ENCODE measurements at regions not wholly inside any gene's neighbourhood (a gene's known extent, or its start where the extent isn't known, plus 50 kb on each side); places are given as distances from the start of the nearest gene placed in this dataset.
"Not testable (repeated sequence)": the region's sequence is repeated elsewhere in the genome, so short reads cannot be mapped to it uniquely, and the experiment has no call there.

DNA sequence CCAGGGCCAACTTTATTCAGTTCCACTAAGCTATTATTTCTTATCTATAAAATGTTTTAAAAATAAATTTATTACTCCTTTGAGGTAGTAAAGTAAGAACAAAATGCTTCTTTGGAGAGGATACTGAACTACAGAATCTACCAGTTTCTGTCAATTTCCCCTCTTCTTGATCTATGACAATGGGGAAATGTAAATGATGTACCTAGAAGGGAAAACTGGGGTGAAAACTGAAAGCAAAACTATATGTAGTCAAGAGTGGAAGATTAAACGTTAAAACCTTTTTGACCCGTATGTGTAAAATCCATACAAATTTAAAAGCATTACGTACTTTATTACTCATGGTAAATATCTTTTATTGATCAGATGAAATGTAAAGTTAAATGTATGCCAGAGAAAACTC is 1287.8 kb upstream of the TMEFF2 start:
- no peak for DNase-seq

DNA sequence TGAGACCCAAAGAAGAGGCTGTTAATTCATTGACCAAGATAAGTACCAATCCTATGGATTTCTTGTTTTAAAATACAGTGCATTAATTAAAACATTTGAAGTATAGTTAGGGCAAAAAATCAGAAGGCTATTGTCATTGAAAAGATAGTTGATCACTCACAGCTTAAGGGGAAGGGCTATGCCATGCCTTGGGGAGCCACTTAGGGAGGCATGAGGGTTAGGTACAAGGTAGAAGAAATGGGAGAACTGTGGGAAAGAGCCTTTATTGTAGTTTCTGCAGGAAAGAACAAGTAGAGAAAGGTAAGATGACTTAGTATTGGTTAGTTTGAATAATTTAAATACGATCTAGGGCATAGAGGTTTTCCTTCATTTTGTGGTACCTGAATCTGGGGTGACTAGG is 1285.5 kb upstream of the TMEFF2 start:
- DNase-seq, result no peak

DNA sequence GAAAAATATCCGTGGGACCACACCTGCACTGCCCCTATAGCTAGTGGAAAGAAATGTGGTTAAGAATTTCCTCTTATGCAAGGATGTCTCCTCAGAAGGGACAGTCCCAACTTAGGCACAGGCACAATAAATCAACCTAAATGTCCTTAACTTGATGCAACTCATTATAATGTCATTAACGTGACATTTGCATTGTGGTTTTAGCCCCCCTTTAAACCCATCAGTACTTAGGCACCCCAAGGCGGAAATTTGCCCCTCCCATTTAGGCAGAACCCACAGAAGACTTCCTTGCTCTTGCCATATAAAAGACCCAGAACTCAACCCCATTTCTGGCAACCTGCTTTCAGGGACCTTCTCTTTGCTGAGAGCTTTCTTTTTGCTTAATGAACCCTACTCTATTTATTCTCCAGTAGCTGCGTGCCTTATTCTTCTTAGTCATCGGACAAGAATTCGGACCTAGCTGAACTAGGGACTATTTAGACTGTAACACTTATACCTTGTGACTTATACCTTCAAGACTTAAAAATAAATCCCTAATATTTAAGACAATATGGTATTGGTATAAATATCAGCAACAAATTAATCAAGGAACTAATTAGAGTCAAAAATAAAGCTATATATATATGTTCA is 1281.6 kb upstream of the TMEFF2 start:
- no peak for DNase-seq

DNA sequence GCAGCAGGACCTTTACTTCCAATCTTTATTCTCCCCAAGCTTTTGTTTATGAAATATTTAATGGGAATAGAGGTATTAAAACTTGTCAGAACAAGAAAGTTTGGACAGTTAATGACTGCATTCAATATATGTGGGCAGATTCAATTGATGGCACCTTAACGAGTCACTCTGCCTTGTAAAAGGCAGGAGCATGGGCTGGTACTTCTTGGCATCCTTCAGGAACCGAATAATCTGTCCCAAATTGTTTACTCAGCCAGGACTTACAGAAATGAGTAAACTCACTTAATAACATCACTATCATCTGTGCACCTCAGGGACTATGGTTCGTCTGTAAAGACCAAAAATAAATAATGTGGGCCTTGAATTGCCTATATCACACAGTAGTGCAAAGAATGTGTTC is 1280.3 kb upstream of the TMEFF2 start:
- no peak for DNase-seq

DNA sequence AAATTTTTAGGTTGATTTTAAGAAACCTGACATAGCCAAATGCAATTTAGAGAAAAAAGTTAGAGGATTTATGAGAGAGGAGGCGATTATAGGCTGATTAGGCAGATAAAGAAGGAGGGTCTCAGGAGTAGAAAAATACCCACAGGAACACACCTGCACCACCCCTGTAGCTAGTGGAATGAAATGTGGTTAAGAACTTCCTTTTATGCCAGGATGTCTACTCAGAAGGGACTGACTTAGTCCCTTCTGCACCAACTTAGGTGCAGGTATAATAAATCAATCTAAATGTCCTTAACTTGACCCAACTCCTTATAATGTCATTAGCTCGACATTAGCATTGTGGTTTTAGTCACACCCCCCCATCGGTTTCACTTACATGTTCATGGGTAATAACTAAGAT is 1274.5 kb upstream of the TMEFF2 start:
- no peak for DNase-seq

DNA sequence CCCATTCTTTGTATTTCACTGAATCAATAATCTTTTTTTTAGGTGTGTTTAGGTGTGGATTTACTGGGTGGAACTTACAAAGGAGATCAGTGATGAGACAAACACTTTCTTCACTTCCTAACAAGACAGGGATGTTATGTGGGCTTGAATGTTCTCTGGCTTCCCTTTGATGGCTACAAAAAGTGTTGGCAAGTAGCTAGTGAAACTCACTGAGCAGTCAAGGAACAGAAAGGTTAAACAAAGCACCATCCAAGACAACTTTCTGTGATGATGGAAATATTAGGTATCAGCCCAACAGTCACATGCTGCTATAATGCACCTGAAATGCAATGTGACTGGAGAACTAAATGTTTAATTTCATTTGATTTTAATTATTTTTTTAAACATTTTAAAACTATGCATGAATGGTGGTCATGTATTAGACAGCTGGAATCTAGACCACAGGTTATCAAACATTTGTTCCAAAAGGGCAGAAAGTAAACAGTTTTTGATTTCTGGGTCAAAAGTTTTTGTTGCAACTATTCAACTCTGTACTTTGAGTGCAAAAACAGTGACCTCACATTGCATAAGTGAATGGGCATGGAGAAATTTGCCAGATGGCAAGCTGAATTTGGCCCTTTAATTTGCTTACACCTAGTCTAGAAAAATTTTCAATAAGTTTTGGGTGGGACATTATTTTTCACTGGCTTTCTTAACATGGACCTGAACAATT is 1272.7 kb upstream of the TMEFF2 start:
- DNase-seq, result no peak

DNA sequence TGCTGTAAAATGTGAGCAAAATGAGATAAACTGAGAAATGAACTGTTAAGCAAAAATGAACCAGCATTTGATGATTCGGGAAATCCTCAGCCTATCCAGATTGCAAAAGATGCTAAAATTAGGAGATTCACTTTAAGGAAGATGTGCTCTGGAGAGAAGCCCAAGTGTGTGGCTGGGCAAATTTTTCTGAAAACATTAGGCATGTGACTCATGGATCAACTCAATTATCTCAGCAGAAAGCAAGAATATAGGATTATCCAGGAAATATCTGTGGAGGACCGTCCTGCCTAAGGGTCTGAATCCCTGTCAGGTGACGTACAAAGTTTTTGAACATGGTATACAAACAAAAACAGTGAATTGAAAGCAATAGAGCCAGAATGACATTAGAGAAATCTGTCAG is 1268.3 kb upstream of the TMEFF2 start:
- DNase-seq, result no peak

DNA sequence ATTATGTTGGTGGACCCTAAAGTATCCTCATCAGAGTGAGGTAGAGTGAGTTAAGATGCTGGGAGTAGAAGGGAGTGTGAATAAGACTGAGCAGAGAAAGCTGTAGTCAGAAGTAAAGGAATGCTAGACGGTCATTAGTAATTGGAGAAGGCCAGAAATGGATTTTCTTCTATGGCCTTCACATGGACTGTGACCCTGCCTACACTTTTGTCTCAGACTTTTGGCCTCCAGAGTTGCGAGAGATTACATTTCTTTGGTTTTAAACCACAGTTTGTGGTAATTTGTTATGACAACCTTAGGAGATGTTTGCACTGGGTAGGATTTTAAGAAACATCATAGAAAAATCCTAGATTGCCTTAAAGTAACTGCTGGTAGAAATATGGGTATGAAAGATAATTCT is 1267.7 kb upstream of the TMEFF2 start:
- DNase-seq, result no peak

DNA sequence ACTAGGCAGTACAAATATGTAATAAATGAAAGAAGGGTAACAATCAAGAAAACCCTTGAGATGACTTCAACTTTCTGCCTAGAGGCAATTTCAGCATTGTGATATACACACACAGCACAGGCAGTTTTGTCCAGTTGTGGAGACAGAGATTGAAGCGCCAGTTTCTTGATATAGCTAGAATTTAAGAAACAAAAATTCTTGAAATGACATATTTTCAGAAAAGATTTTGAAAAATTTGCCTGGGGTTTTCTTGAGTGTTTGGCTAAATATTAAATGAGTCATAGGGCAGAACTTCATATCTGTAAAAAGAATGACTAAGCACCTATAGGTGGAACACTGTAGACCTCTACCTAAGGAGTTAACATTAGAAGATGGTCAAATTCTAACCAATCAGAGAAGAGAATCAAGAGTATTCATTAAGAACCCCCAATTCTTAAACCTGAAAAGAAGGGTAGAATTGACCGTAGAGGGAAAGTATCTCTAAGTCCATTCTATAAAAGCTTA is 1266.8 kb upstream of the TMEFF2 start:
- DNase-seq, result no peak

DNA sequence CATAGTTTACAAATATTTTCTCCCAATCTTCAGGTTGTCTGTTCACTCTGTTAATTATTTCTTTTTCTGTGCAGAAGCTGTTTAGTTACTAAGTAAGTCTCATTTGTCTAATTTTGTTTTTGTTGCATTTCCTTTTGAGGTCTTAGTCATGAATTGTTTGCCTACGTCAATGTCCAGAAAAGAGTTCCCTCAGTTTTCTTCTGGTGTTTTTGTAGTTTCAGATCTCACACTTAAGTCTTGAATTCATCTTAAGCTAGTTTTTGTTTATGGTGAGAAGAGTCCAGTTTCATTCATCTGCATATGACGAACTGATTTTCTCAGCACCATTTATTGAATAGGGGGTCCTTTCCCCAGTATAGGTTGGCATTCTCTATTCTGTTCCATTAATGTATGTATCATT is 1252.2 kb upstream of the TMEFF2 start:
- DNase-seq, result no peak

DNA sequence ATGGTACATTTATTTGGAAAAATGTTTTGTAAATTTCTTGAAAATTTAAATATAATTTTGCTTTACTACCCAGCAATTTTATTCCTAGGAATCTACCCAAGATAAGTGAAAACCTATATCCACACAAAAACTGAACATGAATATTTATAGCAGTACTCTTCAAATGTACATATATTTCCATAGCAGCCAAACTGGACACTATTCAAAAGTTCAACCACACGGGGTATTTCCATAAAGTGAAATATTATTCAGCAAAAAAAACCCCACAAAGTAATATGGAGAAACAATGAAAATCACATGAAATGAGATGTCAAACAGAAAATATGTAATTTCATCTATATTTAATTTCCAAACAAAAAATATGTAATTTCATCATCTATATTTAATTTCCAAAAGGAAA is 1247.6 kb upstream of the TMEFF2 start:
- DNase-seq, result no peak

DNA sequence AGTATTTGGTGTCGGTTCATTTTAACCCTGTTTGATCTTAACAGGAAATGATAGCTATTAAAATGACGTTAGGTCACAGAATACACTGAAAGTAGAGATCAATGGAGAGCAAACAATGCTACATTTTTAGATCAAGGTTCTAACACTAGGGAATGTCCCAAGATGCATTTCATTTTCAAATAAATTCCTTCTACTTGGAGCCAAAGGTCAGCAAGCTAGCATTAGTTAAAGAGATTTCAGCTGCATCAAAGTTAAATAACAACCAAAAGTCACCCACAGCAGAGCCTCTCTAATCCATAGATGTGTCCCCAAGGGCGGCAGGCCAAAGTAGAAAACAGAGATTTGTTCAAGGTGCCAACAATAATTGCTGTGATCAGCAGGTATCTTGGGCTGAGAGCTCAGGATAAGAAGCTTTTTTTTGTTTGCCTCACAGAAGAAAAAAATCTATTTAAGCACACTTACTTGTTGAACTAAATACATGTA is 1233.6 kb upstream of the TMEFF2 start:
- no peak for DNase-seq

DNA sequence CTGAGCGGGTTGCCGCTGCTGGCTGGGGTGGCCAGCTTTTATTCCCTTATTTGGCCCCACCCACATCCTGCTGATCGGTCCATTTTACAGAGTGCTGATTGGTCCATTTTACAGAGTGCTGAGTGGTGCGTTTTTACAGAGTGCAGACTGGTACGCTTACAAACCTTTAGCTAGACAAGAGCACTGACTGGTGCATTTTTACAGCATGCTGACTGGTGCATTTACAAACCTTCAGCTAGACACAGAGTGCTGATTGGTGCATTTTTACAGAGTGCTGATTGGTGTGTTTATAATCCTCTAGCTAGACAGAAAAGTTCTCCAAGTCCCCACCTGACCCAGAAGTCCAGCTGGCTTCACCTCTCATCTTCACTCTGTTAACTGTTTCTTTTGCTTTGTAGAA is 1217.6 kb upstream of the TMEFF2 start:
- DNase-seq, result not testable (repeated sequence)

DNA sequence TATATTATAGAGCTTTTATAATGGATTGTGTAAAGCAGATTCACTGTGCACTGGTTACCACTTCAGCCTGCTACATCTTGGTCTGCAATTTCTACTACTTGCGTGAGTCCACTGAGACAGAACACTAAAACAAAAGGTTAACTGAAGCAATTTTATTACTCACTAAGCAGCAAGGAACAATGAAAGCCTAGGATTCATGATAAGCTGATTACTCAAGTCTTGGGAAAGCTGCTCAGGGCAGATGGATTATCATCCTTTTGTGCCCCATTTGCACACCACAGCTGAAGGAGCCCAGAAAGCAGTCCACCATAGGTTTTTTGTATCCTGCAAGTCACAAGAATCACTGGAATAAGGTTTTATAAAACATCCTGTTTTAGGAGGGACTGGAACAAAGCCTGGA is 1215.2 kb upstream of the TMEFF2 start:
- no peak for DNase-seq

DNA sequence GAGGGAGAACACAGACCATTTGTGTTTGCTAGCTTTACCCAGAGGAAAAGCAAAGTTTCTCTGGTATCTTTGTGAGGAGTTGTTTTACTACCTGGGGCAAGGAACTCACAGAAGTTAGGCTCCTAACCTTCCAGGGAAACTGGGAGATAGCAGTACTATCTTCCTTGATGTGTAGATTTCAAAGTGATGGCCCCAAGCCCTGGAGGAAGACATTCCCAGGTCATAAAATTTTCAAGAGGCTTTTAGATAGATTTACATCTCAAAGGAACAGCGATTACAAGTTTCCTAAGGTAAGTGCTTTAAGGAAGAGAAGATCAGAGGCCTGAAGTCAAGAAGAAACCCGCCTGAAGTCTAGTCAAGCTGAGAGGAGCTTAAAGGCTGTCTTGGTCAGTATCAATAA is 1187.8 kb upstream of the TMEFF2 start:
- DNase-seq, result no peak

DNA sequence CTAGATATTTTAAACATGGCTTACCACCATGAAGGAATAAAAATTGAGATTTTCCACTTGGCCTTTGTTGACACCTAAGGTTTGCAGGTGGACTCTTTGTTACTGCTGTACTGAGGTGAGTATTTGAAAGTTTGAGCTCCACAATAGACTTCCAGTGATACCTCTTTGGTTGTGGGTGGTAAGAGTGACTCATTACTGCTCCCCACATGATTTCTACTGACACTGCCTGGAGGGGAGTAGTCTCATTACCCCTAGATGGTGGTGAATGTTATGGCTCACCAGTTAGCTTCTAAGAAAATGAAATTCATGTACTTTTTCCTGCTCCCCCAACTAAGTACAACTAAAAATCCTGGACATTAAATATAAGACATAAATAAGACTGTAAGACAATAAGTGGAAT is 1183.1 kb upstream of the TMEFF2 start:
- no peak for DNase-seq

DNA sequence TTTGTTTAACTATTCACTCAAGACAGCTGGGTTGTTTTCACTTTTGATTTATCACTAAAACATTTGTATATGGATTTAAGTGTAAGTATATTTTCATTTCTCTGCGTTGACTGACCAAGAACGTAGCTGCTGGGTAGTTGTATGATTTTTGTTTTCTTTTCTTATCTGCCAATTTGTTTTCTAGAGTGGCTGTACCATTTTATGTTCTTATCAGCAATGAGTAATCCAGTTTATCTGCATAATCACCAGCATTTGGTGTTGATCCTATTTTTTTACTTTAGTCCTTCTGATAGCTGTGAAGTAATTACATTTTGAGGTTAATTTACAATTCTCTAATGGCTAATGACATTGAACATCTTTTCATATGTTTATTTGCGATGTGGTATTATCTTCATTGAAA is 1178.4 kb upstream of the TMEFF2 start:
- no peak for DNase-seq

DNA sequence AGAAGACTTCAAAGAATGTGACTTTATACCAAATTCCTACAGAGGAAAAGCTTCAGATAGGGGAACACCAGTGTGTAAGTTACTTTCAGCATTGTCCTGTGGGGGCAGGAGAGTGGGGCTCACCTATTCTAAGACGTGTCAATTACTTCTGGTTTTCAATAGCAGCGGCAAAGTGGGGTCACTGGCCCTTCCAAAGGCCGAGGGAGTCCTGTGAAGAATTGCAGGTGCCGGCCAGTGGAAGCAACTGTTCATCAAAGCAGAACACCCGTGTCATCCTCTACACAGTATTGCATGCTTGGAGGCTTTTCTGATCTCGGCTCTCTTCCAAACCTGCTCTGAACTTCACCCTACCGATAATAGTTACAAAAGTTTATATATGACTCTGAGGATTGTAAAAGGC is 1176.5 kb upstream of the TMEFF2 start:
- no peak for DNase-seq

DNA sequence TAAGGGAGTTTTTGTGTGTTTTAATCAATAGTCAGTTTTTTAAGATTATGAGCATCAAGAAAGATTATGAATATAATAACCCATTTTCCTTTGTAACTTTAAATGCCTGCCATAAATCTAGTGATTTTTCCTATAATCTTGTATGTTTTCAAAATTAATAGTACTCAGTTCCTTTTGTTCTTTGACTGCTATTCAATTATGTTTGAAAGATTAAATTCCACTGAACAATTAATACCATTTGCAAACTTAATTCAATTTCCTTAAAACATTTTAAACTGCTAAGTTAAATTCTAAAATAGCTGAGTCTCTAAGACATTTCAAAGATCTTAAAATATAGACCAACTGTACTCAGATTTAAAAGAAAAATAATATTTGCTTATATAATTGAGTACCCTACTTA is 1173.9 kb upstream of the TMEFF2 start:
- DNase-seq, result no peak

DNA sequence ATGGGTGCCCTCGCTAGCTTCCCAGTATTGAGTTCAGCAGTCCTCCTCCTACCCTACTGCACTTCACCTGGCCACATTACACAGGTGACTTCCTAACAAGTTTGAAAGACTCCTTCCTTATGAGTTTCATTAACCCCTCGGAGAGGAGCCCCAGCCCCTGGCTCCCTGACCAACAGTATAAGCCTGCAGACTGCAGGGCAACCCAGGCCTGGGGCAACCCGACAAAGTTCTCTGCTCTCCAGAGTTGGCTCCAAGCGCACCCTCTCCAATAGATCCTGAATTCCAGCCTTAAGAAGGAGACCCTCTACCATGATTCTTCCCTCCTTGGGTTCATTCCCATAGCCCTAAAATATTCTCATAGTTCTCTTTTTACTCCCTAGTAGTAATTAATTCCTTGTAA is 1162.8 kb upstream of the TMEFF2 start:
- DNase-seq, result no peak

DNA sequence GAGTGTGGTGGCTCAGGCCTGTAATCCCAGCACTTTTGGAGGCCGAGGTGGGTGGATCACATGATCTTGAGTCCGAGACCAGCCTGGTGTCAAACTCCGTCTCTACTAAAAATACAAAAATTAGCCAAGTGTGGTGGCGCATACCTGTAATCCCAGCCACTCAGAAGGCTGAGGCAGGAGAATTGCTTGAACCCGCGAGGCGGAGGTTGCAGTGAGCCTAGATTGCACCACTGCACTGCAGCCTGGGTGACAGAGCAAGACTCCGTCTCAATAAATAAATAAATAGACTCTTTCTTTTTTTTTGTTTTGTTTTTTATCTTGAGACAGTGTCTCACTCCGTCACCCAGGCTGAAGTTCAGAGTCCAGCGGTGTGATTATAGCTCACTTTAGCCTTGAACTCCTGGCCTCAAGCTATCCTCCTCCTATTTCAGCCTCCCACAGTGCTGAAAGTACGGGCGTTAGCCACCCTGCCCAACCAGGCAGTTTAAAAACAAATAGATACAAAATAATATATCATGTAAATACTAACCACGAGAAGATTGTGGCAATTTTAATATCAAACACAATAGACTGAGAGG is 1158.0 kb upstream of the TMEFF2 start:
- not testable (repeated sequence) for DNase-seq

DNA sequence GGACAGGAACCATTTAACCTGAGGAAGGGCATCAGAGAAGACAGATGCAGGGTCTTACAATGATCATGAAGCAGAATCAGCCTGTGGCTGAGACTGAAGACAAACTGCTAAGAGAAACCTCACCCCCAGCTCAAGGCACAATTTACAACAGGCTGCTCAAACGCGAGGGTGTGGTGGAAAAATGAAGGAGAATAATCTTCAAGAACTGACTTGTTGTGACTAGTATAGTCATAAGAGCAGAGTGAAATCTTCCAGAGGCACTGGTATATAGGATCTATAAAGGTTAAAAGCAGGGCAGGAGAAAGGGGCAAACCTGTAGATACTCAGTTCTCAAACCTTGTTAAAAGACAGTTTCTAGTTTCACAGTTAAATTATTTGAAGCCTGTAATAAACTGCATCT is 1155.8 kb upstream of the TMEFF2 start:
- DNase-seq, result no peak

DNA sequence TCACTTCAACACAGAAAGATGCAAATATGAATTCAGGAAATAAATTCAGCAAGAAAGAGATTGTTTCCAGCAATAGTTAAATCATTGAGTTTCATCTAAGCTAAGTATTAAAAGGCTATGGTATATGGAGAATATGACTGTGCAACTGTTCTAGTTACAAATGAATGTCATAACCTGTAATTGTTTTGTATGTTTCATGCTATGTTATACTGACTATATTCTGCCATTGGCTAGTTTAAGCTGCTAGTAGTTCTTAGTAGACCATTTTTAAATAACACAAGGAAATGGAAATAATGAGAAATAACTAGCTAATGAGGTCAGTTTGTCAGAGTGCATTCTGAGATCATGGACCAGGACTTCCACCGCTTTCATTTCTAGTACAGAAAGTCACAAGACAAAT is 1154.9 kb upstream of the TMEFF2 start:
- DNase-seq, result no peak

DNA sequence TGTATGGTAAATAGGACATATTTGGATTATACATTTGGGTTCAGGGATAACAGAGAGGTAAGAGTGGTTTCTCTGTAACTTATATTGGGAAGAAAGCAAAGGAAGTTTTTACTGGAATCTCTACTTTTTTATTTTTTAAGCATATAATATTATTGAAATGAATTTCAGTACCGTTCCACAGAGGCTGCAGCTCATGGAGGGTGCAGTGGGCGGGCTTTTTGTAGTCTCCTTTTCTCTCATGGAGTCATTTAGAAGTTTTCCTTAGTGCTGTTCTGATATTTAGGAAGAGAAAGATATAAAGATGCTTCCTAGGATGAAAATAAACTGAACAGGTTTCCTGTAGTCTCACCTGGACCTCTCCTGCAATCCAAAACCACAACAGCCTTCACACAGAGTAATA is 1153.3 kb upstream of the TMEFF2 start:
- DNase-seq, result no peak

All from 8988T (cell line).